ENCODE measurements at regions not wholly inside any gene's neighbourhood (a gene's known extent, or its start where the extent isn't known, plus 50 kb on each side); places are given as distances from the start of the nearest gene placed in this dataset.

DNA sequence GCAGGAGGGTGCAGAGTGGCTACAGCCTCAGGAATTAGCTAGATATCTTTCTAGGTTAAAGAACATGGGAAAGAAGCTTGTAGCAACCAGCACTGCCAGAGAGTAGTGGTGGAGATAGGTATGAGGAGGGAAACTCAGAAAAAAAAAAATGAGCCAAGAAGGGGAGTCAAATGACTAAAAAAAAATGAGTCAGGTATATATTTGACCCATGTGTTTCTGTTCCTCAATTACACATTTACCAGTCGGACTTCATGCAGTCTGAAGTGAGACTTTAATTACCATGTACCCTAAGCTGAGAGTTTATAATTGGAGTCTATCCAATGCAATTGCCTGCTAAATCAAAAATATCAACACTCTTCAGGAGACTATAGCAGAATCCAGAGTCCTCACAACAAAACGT, 964.6 kb downstream of the HACE1 start:
- Histone ChIP-seq H3K4me3 (no peak overlapping the region), H3K4me1 (no peaks in the 10 kb centered on the region), H3K9me3 (no peaks in the 10 kb centered on the region), H3K27me3 (no peaks in the 10 kb centered on the region), H3K36me3 (no peaks in the 10 kb centered on the region), H3K27ac (no peak overlapping the region)
- intact Hi-C loops (cut with DNase I; ENCODE audit: low total_unique reads) (no loop called here), in situ Hi-C loops (cut with MboI; ENCODE audit: low pct_ligation_motif_present in 1 of 4, low pct_unique_long_range_greater_than_20kb in 1 of 4, low sequenced_read_pairs in 3 of 4) (no loop called here)
- no peak for DNase-seq
- WGBS, 2 donors (ENCODE audit: low coverage in 1 of 2) = 77 to 91% methylated on average over 1 to 2 of the region's 2 CpGs
- TF ChIP-seq, protein P1, sequence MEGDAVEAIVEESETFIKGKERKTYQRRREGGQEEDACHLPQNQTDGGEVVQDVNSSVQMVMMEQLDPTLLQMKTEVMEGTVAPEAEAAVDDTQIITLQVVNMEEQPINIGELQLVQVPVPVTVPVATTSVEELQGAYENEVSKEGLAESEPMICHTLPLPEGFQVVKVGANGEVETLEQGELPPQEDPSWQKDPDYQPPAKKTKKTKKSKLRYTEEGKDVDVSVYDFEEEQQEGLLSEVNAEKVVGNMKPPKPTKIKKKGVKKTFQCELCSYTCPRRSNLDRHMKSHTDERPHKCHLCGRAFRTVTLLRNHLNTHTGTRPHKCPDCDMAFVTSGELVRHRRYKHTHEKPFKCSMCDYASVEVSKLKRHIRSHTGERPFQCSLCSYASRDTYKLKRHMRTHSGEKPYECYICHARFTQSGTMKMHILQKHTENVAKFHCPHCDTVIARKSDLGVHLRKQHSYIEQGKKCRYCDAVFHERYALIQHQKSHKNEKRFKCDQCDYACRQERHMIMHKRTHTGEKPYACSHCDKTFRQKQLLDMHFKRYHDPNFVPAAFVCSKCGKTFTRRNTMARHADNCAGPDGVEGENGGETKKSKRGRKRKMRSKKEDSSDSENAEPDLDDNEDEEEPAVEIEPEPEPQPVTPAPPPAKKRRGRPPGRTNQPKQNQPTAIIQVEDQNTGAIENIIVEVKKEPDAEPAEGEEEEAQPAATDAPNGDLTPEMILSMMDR (IDR thresholded peaks at IDR 0.05) = no peak
- TF ChIP-seq POLR2A (IDR thresholded peaks at IDR 0.05) = no peak
- TF ChIP-seq EP300 (IDR thresholded peaks at IDR 0.05; ENCODE audit: low read depth) = no peak
- TF ChIP-seq POLR2AphosphoS5 (IDR thresholded peaks at IDR 0.05) = no peak

DNA sequence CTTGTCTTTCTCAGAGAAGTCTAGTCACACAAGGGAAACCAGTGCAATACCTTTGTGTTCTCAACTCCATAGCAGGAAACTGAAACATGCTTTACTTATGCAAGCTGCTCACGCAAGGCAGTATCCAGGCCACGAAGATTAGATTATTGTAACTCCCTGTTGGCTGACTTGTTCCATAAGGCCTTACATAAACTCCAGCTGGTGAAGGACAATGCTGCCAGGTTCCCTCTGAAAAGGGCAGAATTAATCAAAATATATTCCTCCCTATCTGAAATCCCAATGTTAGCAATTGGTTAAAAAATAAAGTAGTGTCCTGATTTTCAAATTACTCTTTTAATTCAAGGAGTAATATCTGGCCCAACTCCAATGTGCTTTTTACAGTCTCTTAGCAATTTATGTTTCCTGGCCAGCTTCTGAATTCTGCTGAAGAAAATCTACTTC, 966.6 kb downstream of the HACE1 start:
- Histone ChIP-seq H3K9me3 (no peaks in the 10 kb centered on the region), H3K36me3 (no peaks in the 10 kb centered on the region), H3K4me1 (no peaks in the 10 kb centered on the region), H3K27me3 (no peaks in the 10 kb centered on the region), H3K4me3 (no peak overlapping the region), H3K27ac (no peak overlapping the region)
- no peak for DNase-seq
- in situ Hi-C loops (cut with MboI; ENCODE audit: low pct_ligation_motif_present in 1 of 4, low pct_unique_long_range_greater_than_20kb in 1 of 4, low sequenced_read_pairs in 3 of 4) (no loop called here), intact Hi-C loops (cut with DNase I; ENCODE audit: low total_unique reads) (no loop called here)
- TF ChIP-seq, protein P1 (IDR thresholded peaks at IDR 0.05) = no peak
- no peak for TF ChIP-seq POLR2A (IDR thresholded peaks at IDR 0.05)
- TF ChIP-seq EP300 (IDR thresholded peaks at IDR 0.05; ENCODE audit: low read depth) = no peak
- no peak for TF ChIP-seq POLR2AphosphoS5 (IDR thresholded peaks at IDR 0.05)
- WGBS, 2 donors (ENCODE audit: low coverage in 1 of 2) = 53% methylated on average over 2 of the region's 2 CpGs; no CpG with 5 or more reads in 1 of the 2 donors

DNA sequence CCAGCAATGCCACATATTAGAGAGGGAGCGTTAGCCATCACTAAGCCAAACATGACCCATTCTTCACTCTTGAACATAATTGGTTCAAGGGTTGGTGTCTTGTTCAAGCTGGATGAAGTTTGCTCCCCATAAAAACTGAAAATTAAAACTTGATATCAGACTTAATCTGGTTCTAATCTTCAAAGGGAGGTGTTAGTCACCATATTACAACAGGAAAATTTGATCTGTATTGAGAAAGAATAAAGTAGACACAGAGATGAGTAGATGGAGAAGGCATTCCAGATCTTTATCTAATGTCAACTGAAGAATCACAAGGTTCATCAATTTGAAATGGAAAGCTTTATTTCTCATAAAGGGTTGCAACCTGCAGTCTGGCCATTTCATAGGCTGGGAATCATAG, 972.8 kb downstream of the HACE1 start:
- Histone ChIP-seq H3K36me3 (no peaks in the 10 kb centered on the region), H3K4me3 (no peak overlapping the region), H3K9me3 (no peaks in the 10 kb centered on the region), H3K4me1 (no peaks in the 10 kb centered on the region), H3K27ac (no peak overlapping the region), H3K27me3 (no peaks in the 10 kb centered on the region)
- DNase-seq = no peak
- 89 to 92% methylated on average over 1 of the region's 1 CpG for WGBS, 2 donors (ENCODE audit: low coverage in 1 of 2)
- in situ Hi-C loops (cut with MboI; ENCODE audit: low pct_ligation_motif_present in 1 of 4, low pct_unique_long_range_greater_than_20kb in 1 of 4, low sequenced_read_pairs in 3 of 4) (no loop called here), intact Hi-C loops (cut with DNase I; ENCODE audit: low total_unique reads) (no loop called here)
- TF ChIP-seq, protein P1 (IDR thresholded peaks at IDR 0.05) = no peak
- TF ChIP-seq POLR2A (IDR thresholded peaks at IDR 0.05) (no peak), EP300 (IDR thresholded peaks at IDR 0.05; ENCODE audit: low read depth) (no peak), POLR2AphosphoS5 (IDR thresholded peaks at IDR 0.05) (no peak)

DNA sequence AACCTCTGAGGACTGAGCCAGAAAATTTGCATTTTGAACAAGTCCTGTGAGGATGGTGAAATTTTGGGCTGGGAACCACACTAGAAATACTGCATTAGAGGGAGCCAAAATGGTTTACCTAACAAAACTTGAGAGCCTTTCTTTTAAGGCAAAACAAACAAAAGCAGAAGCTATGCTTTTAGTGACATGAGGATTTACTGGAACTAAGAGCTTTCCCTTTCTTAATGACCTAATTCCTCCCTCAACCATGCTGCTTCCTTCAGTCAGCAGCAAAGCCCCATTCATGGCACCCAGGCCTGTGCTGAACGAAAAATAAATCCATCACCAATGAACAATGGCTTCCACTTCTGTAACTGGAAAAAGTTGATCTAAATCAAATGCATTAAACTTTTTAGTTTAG, 974.3 kb downstream of the HACE1 start:
- 33 to 41% methylated on average over 1 of the region's 1 CpG for WGBS, 2 donors (ENCODE audit: low coverage in 1 of 2)
- no peaks in the 10 kb centered on the region for H3K36me3 ChIP-seq

More for the DNA sequence above, 974.3 kb downstream of the HACE1 start:
- DNase-seq = no peak
- intact Hi-C loops (cut with DNase I; ENCODE audit: low total_unique reads) = no loop called here
- H3K9me3 ChIP-seq = no peaks in the 10 kb centered on the region
- no peaks in the 10 kb centered on the region for H3K4me1 ChIP-seq
- in situ Hi-C loops (cut with MboI; ENCODE audit: low pct_ligation_motif_present in 1 of 4, low pct_unique_long_range_greater_than_20kb in 1 of 4, low sequenced_read_pairs in 3 of 4) = no loop called here
- TF ChIP-seq, protein P1 (IDR thresholded peaks at IDR 0.05) = no peak
- TF ChIP-seq POLR2AphosphoS5 (IDR thresholded peaks at IDR 0.05) = no peak
- no peak for TF ChIP-seq EP300 (IDR thresholded peaks at IDR 0.05; ENCODE audit: low read depth)
- no peak for TF ChIP-seq POLR2A (IDR thresholded peaks at IDR 0.05)
- no peak overlapping the region for H3K27ac ChIP-seq
- no peak overlapping the region for H3K4me3 ChIP-seq
- H3K27me3 ChIP-seq = no peaks in the 10 kb centered on the region
